HG02981 (cell line): ENCODE measurements at regions not wholly inside any gene's neighbourhood (a gene's known extent, or its start where the extent isn't known, plus 50 kb on each side); places are given as distances from the start of the nearest gene placed in this dataset.

Experiments
- ATAC-seq: cut with Tn5 transposase; IDR thresholded peaks from one replicate; pipeline ENCODE4 v1.9.1; 2021; ENCODE audit warnings: mild to moderate bottlenecking, moderate library complexity; ENCODE audit not compliant: unreplicated experiment

GRCh38 chr2:204012072-204012653, 75.6 kb downstream of the ICOS start:
- ATAC-seq = no peak

GRCh38 chr2:204015118-204015843, 78.7 kb downstream of the ICOS start:
- no peak for ATAC-seq

- no peak for ATAC-seq
These were observed 82.2 kb downstream of the ICOS start for GRCh38 chr2:204018717-204019116.

- ATAC-seq = peak; percentile 62
These were observed 83.3 kb downstream of the ICOS start for GRCh38 chr2:204019572-204020501.

- ATAC-seq = no peak
These were observed 84.9 kb downstream of the ICOS start for GRCh38 chr2:204021290-204022081.

- ATAC-seq = no peak
These were observed 86.0 kb downstream of the ICOS start for GRCh38 chr2:204022550-204022949.

- ATAC-seq = no peak
These were observed 86.5 kb downstream of the ICOS start for GRCh38 chr2:204023088-204023487.

GRCh38 chr2:204024503-204024902, 87.9 kb downstream of the ICOS start:
- ATAC-seq = no peak

- no peak for ATAC-seq
These were observed 88.4 kb downstream of the ICOS start for GRCh38 chr2:204024906-204025475.

- no peak for ATAC-seq
These were observed 89.7 kb downstream of the ICOS start for GRCh38 chr2:204026294-204026693.

GRCh38 chr2:204027091-204027490, 90.5 kb downstream of the ICOS start:
- ATAC-seq = peak; percentile 95

GRCh38 chr2:204030322-204030721, 93.8 kb downstream of the ICOS start:
- no peak for ATAC-seq

GRCh38 chr2:204031056-204031455, 94.5 kb downstream of the ICOS start:
- ATAC-seq = no peak

GRCh38 chr2:204032301-204032700, 95.7 kb downstream of the ICOS start:
- no peak for ATAC-seq

- ATAC-seq = no peak
These were observed 97.3 kb downstream of the ICOS start for GRCh38 chr2:204033611-204034495.

- ATAC-seq = no peak
These were observed 100.1 kb downstream of the ICOS start for GRCh38 chr2:204036706-204037105.

GRCh38 chr2:204037286-204037685, 100.7 kb downstream of the ICOS start:
- no peak for ATAC-seq

GRCh38 chr2:204039298-204039838, 102.8 kb downstream of the ICOS start:
- ATAC-seq = no peak

- no peak for ATAC-seq
These were observed 103.5 kb downstream of the ICOS start for GRCh38 chr2:204040016-204040415.
